ENCODE measurements at regions not wholly inside any gene's neighbourhood (a gene's known extent, or its start where the extent isn't known, plus 50 kb on each side); places are given as distances from the start of the nearest gene placed in this dataset.
"Not testable (repeated sequence)": the region's sequence is repeated elsewhere in the genome, so short reads cannot be mapped to it uniquely, and the experiment has no call there.

DNA sequence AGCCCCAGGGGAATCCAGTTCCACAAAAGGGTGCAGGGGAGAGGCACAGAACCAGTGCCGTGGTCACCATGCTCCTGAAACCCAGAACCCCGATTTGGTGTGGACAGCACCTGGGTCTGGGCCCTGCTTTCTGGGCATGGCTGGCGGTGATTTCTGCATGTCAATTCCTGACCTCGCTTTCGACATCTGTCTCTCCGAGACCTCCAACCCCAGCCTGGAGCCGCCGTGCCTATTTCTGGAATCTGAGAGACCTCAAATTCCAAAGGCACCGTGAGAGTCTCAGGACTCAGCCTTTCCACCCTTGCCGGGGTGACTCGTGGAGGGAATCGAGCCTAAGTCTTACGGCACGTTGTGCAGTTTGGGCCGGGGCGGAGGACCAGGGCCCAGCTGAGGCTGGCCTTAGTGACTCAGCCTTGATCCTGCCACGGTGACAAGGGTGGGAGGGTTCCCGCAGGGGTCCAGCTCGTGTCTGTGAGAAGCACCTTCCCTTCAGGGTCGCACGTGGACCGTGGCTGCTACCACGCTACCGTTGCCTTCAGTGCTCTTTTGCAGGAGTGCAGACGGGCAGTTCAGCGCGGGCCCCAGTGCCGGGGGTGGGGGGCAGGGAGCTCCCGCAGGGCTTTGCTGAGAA is 133.7 kb downstream of the PXDC1 start:
- DNase-seq: no peak

DNA sequence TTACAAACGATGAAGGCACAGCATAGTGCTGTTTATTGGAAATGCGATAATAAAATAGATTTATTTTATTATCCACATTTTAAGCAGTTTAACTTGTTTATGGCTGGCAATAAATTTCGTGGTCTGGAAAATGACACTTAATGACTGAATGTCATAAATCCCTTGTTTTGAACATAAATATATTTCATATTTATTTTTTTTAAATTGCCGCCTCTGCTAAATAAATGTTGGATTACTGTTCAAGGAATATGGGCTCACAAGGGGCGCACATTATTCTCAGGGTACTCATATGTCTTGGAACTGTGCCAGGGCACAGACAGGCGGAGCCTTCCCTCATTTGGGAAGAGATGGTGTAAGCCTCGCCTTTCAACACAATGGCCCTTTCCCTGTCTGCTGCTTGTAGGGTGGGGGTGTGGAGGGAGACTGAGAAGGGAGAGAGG is 134.3 kb downstream of the PXDC1 start:
- DNase-seq: no peak

DNA sequence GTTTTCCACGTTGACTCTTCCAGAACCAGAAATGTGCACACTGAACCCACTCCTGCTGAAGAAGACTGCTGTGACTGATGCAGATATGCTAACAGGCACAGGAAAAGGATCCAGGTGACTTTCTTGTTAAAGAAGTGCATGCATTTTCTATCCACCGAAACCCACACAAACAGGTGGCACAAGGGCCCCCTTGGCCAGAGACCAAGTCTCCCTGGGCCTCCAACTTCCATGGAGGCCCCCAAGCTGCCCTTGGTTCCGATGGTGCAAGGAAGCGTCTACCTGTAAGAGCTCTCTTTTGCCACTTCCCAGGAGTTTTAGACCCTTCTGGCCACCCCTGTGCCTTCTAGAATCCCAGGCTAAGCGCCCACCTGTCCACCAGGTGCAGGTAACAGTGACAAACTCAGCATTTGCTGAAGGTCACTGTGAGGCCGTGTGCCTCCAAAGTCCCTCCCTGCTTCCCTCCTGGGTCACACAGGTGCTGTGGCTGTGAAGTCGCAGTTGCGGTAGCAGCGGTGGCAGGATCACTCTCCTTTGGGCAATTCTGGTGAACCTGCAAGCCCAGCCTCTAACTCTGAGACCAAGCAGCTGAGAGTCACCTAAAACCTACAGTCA is 134.8 kb downstream of the PXDC1 start:
- DNase-seq: no peak

DNA sequence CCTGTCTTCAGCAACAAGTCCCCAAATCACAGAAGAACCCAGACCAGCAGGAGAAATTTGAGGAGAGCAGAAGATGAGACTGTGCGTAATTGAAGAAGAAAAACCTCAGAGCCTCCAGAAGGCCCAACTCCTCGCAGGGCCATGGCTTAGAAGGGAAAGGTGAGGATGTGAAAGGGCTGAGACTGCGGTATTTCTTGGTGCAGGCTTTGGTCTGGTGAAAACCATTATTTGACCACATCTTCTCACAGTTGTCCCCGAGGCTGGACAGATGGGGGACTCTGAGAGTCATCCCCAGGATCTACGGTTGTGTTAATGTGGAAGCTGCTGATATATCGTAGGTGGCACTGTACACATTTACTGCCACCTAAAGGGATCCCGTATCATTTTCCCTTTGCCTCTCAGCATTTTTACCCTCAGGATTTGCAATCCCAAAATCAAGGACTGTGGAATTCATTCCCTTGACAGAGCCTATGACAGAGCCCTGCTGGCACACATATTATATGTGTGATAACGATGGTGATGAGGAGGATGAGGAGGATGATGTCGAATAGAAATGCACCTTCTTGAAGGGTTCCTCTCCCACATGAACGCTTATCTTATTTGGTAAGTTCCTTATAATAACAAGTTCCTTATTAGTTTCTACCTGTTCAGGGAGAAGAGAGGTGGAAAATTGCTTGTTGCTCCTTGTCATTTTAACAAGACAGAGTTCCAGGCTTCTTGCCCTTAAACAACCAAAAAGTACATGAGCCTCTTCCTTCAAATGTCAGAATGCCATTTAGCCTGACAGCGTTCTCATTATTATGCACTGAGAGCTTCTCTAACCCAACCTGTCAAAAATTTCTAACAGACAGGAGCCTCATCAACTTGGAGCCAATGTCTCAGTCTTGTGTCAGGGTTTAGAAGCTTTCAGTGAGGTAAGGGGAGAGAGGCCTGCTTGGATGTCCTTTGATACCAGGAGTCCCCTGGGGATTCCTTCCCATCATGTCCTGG is 135.8 kb downstream of the PXDC1 start:
- no peak for DNase-seq

DNA sequence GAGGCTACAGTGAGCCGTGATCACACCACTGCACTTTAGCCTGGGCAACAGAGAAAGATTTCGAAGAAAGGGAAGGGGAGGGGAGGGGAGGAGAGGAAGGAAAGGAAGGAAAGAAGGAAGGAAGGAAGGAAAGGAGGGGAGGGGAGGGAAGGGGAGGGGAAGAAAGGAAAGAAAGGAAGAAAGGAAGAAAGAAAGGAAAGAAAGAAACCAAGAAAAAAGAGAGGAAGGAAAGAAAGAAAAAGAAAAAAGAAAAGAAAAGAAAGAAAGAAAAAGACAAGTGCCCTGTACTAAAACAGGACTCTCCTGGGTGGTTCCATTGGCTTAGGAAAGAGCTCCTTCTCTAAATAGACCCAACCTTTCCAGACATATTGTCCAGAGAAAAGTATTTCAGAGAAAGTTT is 136.6 kb downstream of the PXDC1 start:
- no peak for DNase-seq

DNA sequence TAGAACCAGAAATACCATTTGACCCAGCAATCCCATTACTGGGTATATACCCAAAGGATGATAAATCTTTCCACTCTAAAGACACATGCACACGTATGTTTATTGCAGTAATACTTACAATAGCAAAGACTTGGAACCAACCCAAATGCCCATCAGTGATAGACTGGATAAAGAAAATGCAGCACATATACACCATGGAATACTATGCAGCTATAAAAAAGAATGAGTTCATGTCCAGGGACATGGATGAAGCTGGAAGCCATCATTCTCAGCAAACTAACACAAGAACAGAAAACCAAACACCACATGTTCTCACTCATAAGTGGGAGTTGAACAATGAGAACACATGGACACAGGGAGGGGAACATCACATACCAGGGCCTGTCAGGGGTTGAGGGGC is 137.9 kb downstream of the PXDC1 start:
- DNase-seq: not testable (repeated sequence)

DNA sequence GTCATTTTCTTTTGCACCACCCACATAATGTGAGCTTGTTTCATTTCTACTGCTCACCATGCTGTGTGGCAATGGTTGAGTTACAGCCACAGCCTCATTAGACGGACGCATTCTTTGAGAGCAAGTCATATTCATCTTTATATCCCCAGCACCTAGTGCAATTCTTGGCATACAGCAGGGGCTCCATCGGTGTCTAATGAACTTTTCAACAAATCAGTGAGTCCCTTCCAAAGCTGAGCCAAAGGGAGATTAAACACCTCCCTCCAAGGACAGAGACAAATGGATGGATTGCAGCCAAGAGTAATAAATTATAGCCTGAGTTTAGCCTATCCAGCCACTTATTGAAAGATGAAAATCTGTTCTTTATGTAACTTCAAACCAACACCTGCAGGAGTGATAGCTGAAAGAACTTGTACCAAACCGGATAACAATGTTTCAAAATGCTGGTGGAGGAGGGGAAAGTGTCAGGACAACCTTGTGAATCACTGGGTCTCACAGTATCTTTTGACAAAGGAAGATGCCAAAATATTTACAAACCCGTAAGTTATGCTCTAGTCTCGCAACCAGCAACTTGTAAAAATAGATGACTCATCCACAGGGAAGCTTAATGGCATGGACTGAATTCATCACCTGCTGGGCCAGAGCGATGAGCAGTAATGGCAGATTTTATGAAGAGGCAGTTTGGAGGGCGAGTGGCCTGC is 139.0 kb downstream of the PXDC1 start:
- DNase-seq: no peak

DNA sequence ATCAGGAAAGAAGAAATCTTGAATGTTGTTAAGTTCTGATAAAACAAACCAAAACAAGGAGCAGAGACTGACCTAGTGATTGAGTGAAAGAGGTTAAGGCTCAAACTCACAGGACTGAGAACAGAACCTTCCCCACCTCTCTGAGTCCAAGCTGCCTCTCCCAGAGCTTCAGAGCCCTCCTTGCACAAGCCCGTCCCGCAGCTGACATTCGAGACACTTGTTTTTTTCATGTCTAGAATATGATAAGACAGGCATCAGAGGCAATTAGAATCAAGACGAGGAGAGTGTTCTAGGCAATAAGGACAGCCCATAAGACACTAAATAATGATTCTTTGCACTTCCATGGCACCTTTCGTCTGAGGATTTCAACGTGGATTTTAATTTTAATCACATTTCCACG is 140.6 kb downstream of the PXDC1 start:
- DNase-seq: no peak

DNA sequence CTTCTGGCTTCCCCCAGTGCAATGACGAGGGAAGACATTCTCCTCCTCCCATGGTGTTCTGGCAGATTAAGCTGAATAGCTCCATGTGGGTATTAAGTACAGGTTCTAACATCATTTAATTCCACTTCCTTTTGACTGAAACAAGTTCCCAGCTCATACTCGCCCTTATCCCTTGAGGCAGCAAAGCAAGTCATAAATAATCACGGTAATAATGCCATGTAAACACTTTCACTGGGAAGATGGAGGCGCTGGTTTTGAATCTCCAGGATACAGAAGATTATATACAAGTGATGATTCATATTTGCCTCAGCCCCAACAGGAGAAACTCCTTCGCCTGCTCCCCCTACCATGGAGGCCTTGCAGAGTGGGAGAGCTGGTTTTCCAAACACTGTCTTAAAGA is 141.3 kb downstream of the PXDC1 start:
- DNase-seq: no peak

DNA sequence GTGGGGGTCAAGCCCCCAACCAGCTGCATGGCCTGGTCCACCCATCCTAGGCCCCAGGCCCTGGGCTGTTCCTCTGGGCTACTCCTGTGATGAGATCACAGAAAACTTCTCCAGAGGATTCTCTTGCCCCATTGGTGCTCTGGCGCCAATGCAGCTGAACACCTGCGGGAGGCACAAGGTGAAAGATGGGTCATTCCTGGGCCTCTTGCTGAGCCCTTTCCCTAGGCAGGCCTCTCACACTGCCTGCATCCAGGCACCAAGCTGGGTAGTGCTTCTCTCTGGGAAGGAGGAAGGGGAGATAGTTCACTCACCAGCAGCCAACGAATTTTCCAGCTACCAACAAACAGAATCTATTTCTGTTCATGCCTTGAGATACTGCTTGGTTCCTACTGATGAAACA is 142.1 kb downstream of the PXDC1 start:
- no peak for DNase-seq

DNA sequence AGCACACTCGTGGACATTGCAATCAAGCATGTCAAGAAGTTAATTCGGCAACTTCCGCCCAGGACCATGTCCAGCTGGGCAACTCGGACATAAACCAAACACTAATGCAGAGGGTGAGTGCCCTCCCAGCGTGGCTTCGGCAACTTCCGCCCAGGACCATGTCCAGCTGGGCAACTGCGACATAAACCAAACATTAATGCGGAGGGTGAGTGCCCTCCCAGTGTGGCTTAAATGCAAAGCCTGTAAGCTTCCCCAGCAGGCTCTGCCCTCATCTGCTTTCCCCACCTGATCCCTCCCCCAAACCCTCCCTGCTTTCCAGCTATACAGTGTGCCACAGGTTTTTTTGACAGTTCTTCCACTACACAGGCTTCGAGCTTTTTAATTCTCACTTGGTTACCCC is 143.4 kb downstream of the PXDC1 start:
- DNase-seq: no peak

DNA sequence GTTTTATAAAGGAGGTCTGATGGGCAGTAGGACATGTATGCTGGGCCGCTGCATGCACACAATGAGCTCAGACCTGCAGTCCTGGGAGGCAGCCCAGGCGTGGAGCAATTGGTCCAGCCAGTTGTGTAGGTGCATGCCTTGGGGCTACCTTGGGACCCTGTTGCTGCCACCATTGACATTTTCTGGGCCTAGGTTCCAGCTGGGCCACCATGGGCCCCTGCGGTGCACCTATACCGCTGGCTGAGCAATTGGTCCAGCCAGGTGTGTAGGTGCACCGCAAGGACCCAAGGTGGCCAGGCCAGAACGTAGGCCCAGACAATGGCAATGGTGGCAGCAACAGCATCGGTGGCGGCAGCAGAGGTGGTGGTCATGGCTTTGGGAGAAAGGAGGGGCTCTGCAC is 143.9 kb downstream of the PXDC1 start:
- no peak for DNase-seq

DNA sequence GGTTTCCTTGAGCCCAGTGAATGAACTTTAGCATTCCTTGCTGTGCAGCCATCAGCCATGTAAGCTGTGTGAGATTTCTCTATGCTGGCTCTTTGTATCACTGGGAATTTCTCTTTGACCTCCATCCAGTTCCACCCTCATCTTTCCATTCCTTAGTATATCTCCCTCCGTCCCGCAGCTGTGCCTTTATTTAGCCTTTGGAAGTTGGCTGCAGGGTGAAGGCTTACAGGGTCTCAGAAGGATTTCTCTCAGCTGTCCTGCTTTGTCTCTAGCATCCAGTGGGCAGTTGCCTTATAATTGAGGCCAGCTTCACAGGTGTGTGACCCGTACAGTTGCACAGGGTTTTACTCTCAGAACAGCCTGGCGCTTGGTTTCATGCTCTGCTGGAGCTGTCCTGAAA is 144.3 kb downstream of the PXDC1 start:
- DNase-seq: no peak

DNA sequence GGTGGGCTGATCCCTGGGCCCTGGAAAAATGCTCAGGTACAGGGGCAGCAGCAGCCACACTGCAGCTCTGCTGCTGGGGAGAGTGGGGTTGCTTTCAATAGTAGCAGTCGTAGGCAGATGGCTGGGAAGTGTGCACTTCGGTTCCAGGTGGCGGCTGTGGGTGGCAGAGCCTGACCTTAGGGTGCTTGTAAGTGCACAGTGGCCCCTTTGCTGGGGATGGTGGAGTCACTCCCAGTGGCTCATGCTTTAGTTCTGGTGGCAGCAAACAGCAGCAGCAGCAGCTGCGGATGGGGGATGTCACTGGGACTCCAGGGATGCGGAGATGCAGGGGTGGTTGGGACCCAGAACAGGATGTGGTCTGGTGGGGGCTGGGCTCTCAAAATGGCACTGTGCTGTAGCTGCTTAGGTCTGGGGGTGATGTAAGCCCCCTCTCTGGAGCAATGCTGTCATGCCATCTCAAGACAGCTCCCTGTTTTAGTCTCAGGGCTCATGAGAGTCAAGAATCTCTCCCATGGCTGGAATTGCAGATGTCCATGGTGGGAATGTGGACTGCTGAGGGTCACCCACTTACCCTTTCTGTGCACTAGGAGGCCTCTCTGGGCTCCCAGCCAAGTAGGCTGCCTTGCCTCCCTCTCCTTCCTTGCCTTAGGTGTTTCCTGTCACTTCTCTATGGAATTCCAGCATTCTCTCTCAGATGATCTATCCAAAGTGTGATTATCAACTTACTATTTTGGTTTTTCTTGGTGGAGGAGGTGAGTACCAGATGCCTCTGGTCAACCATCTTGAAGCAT is 146.7 kb upstream of the SLC22A23 start:
- no peak for DNase-seq

DNA sequence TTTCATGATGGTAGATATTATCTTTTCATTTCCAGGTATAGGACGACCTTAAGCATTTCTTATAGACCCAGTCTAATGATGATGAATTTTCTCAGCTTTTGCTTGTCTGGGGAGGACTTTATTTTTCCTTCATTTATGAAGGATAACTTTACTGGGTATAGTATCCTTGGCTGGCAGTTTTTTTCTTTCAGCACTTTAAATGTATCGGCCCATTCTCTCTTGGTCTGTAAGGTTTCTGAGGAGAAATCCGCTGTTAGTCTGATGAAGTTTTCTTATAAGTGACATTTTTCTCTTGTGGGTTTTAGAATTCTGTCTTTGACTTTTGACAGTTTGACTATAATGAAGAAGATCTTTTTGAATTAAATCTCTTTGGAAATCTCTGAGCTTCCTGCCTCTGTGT is 144.7 kb upstream of the SLC22A23 start:
- DNase-seq: no peak

DNA sequence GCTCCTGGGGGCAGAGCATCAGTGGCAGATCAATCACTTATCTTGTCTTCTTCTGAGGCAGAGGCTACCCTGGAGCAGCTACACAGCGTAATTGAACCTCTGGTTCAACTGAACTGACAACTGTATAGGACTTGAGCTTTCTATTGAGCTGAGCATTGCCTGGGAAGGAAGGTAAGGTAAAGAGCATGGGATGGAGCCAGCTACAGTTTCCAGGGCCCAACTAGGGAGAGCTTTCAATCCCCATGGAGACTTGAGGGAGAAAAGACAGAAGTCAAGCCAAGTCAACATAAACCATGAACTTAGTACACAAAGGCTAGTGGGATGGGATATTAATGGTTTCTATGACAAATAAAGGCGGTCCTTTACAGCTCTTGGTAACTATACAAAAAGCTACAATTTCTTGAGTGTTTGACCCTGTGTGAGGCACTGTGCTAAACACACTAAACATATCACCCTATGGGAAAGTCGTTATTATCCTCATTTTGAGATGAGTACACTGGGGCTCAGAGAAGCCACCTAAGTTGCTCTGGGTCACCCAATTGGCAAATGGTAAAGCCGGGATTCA is 140.7 kb upstream of the SLC22A23 start:
- DNase-seq: no peak

DNA sequence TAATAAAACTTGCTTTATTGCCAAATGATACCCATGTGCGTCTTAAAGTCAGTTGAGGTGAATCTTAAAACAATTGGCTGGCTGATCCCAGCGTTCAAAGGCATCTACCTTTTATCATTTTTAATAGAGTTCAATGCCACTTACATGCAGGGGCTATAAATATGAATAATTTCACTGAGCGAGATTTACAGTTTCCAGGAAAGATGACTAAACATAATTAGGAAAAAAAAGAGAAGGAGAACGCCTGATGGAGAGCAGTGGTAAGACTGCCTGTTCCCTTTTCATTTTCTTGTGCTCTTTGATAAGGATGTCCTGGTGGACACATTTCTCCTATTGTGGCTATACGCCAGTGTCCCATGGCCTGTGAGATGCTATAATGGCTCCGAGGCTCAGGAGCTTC is 139.9 kb upstream of the SLC22A23 start:
- no peak for DNase-seq

DNA sequence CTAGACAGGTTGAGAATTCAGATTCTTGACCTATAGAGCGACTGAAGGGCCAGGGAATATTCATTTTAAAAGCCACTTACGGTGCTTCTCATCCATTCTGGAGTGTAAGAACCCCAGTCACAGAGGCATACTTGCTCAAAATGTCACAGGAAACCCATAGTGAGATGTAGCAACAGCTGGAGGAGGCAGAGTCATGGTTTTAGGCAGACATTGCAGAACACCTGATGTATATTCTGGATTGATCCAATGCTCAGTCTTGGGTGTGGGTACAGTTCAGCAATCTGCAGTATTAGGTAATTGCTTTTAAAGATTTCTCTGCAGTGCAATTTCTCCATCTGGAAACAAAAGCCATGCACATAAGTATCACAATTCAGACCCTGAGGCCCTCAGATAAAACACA is 137.4 kb upstream of the SLC22A23 start:
- no peak for DNase-seq

DNA sequence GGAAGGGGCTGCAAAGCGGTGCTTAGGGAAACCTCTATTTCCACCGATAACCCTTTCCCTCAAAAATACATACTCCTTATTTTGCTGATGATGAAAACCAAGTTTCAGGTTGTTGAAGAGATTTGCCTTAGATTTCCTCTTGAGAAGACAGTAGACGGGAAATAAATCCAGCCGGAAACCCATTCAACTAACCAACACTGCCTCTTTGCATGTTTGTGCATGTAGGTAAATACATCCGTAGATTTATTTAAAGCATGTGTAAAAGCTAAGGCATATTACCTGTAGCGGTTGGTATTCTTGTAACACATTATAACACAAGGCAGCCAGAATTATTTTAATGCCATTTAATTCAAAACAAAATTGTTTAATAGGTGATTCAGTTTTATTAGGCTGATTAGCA is 136.3 kb upstream of the SLC22A23 start:
- no peak for DNase-seq

DNA sequence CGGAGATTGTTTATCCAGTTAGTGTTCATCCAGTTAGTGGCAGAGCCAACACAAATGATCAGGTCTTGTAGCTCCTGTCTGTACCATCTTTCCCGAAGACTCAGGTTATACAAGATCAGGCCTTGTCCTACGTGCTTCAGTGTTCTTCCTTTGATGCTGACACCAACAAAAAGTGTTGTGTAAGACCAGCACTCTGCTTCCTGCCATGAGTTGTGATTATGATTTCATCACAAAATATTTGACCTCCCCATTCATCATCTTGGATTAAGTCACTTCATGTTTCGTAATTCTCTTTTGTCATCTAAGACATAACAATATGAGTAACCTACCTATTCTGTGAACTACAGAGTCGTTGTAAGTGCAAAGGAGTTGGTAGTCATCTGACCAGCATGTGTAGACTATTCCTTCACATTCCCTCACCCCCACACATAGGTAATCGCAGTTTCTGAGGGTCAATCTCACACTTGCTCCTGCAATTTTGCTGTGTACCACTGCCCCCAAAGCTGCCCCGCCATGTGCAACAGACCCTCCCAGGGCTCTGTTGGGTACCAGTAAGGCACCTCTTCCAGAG is 135.6 kb upstream of the SLC22A23 start:
- no peak for DNase-seq

DNA sequence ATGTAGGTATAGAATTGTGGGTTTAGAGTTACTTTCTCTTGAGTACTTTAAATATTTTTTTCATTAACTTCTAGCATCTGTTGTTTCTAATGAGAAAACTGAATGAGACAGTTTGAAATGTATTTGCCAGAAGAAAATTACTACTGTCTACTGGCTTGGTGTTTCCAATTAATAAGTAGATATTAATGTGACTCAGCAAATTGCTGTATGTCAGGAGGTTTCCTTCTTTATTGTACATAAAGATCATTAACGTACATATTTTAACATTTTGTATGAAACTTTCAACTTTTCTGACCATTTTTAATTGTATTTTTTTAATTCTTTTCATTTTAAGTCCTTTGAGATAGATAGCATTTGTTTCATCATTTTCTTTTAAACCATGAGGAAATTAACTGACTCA is 135.1 kb upstream of the SLC22A23 start:
- no peak for DNase-seq

Data from right kidney (tissue), 1 donor.